COLO829 (cell line): ENCODE measurements at regions not wholly inside any gene's neighbourhood (a gene's known extent, or its start where the extent isn't known, plus 50 kb on each side); places are given as distances from the start of the nearest gene placed in this dataset.
"Not testable (repeated sequence)": the region's sequence is repeated elsewhere in the genome, so short reads cannot be mapped to it uniquely, and the experiment has no call there.

Source experiments
- DNase-seq: peaks from one replicate; pipeline ENCODE4 v3.0.0; 2012; ENCODE audit warnings: low spot score

GRCh38 chr2:76008001-76008702, 297.4 kb upstream of the GCFC2 start:
- DNase-seq, result no peak

GRCh38 chr2:76000425-76000824, 289.7 kb upstream of the GCFC2 start:
- no peak for DNase-seq

- no peak for DNase-seq
Observed at GRCh38 chr2:75998451-75998850, 287.7 kb upstream of the GCFC2 start.

- no peak for DNase-seq
Observed at GRCh38 chr2:75994759-75995158, 284.0 kb upstream of the GCFC2 start.

GRCh38 chr2:75988622-75989021, 277.9 kb upstream of the GCFC2 start:
- not testable (repeated sequence) for DNase-seq

GRCh38 chr2:75986617-75987016, 275.9 kb upstream of the GCFC2 start:
- DNase-seq, result peak; percentile 35

- DNase-seq, result no peak
Observed at GRCh38 chr2:75982719-75983118, 272.0 kb upstream of the GCFC2 start.

GRCh38 chr2:75964646-75965045, 253.9 kb upstream of the GCFC2 start:
- peak; percentile 52 for DNase-seq

- no peak for DNase-seq
Observed at GRCh38 chr2:75960472-75961009, 249.8 kb upstream of the GCFC2 start.

GRCh38 chr2:75959724-75960471, 249.2 kb upstream of the GCFC2 start:
- no peak for DNase-seq

GRCh38 chr2:75954761-75955160, 244.0 kb upstream of the GCFC2 start:
- peak; percentile 31 for DNase-seq

GRCh38 chr2:75952173-75952572, 241.5 kb upstream of the GCFC2 start:
- DNase-seq, result no peak

- no peak for DNase-seq
Observed at GRCh38 chr2:75949385-75950030, 238.8 kb upstream of the GCFC2 start.

- no peak for DNase-seq
Observed at GRCh38 chr2:75936311-75936710, 225.6 kb upstream of the GCFC2 start.

GRCh38 chr2:75932996-75933395, 222.3 kb upstream of the GCFC2 start:
- DNase-seq, result no peak

GRCh38 chr2:75928093-75928492, 217.4 kb upstream of the GCFC2 start:
- DNase-seq, result no peak

GRCh38 chr2:75925331-75926024, 214.8 kb upstream of the GCFC2 start:
- no peak for DNase-seq

- no peak for DNase-seq
Observed at GRCh38 chr2:75922191-75922590, 211.5 kb upstream of the GCFC2 start.

- peak; percentile 61 for DNase-seq
Observed at GRCh38 chr2:75920859-75921551, 210.3 kb upstream of the GCFC2 start.

GRCh38 chr2:75915851-75916634, 205.3 kb upstream of the GCFC2 start:
- DNase-seq, result no peak
